ENCODE measurements at regions not wholly inside any gene's neighbourhood (a gene's known extent, or its start where the extent isn't known, plus 50 kb on each side); places are given as distances from the start of the nearest gene placed in this dataset.

DNA sequence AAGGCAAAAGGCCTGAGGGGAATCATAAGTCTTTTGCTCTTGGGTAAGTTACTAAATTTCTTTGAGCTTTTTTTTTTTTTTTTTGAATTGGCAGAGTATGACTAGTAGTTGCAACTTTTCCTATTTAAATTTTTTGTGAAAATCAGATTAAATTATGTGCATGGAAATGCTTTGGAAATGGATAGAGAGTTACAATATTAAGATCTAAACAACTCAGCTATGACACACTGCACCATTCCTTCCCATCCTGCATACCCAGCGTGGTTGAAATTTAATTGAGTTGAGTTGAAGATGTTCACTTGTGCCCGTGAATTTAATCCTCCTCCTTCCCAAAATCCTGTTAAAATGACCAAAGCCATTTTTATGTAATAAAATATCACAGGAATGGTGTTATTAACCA lies 296.4 kb downstream of the ACTL7B start:
- TF ChIP-seq, protein P1, sequence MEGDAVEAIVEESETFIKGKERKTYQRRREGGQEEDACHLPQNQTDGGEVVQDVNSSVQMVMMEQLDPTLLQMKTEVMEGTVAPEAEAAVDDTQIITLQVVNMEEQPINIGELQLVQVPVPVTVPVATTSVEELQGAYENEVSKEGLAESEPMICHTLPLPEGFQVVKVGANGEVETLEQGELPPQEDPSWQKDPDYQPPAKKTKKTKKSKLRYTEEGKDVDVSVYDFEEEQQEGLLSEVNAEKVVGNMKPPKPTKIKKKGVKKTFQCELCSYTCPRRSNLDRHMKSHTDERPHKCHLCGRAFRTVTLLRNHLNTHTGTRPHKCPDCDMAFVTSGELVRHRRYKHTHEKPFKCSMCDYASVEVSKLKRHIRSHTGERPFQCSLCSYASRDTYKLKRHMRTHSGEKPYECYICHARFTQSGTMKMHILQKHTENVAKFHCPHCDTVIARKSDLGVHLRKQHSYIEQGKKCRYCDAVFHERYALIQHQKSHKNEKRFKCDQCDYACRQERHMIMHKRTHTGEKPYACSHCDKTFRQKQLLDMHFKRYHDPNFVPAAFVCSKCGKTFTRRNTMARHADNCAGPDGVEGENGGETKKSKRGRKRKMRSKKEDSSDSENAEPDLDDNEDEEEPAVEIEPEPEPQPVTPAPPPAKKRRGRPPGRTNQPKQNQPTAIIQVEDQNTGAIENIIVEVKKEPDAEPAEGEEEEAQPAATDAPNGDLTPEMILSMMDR (IDR thresholded peaks at IDR 0.05): no peak
- TF ChIP-seq POLR2A (IDR thresholded peaks at IDR 0.05): no peak

All from adrenal gland (tissue), 5 donors.